Progenitor cell of endocrine pancreas (in vitro differentiated cells): ENCODE measurements at regions not wholly inside any gene's neighbourhood (a gene's known extent, or its start where the extent isn't known, plus 50 kb on each side); places are given as distances from the start of the nearest gene placed in this dataset.

ENCODE experiments used
- DNase-seq: peaks from one replicate; pipeline ENCODE4 v3.0.0; 2021; ENCODE audit warnings: low spot score; ENCODE audit not compliant: unreplicated experiment
- H3K27ac Mint-ChIP-seq: 2 replicates; pipeline ENCODE4 v1.8.0; 2021; ENCODE audit warnings: mild to moderate bottlenecking, moderate library complexity, mixed read lengths
- H3K27me3 Mint-ChIP-seq: 2 replicates; pipeline ENCODE4 v1.8.0; 2021; ENCODE audit warnings: mixed read lengths
- H3K36me3 Mint-ChIP-seq: 2 replicates; pipeline ENCODE4 v1.8.0; 2022; ENCODE audit warnings: mixed read lengths; ENCODE audit not compliant: insufficient read depth
- H3K4me1 Mint-ChIP-seq: 2 replicates; pipeline ENCODE4 v1.8.0; 2021; ENCODE audit warnings: low read depth, mixed read lengths
- H3K4me3 Mint-ChIP-seq: 2 replicates; pipeline ENCODE4 v1.8.0; 2021; ENCODE audit warnings: low read depth, mild to moderate bottlenecking, moderate library complexity, mixed read lengths
- H3K9me3 Mint-ChIP-seq: 2 replicates; pipeline ENCODE4 v1.8.0; 2021; ENCODE audit warnings: low read depth, mixed read lengths
- TF ChIP-seq, protein P1 (sequence below): fragments of 200-600 bp; sonication (generic); IDR thresholded peaks from one replicate; pipeline ENCODE4 v1.5.0; 2021; ENCODE audit warnings: antibody characterized with exemption, mild to moderate bottlenecking; ENCODE audit not compliant: unreplicated experiment

DNA sequence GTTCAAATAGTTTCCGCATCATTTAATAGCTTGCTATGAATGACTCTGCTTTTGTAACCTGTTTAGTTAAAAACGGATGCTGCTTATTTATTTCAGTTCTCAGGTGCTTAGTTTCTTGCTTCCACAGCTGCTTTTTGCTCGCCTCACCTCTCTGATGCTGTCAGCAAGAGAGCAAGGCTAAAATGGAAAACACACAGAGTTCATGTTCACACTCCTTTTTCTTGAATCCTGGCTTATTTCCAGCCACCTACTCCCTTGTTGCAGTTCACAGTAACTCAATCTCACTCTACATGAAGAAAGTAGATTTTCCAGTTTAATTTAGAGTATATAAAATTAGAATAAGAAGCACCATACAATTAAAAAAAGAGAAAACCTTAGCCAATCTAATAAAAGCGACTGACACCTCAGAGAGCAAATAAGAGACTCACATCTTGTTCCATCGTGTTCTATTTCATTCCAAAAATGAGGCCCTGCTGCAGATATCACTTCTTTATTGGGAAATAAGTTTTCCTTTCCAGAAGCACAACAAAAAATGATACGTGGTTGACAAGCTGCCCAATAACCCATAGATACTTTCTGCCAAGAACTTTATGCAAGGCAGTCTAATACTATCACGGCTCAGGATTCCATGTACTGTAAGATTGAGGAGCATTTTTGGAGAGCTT is 326.1 kb upstream of the SLITRK1 start:
- Mint-ChIP-seq H3K27ac (no peak overlapping the region), H3K27me3 (no peaks in the 10 kb centered on the region), H3K4me3 (no peak overlapping the region), H3K36me3 (no peaks in the 10 kb centered on the region), H3K9me3 (no peaks in the 10 kb centered on the region), H3K4me1 (no peaks in the 10 kb centered on the region)
- TF ChIP-seq, protein P1, sequence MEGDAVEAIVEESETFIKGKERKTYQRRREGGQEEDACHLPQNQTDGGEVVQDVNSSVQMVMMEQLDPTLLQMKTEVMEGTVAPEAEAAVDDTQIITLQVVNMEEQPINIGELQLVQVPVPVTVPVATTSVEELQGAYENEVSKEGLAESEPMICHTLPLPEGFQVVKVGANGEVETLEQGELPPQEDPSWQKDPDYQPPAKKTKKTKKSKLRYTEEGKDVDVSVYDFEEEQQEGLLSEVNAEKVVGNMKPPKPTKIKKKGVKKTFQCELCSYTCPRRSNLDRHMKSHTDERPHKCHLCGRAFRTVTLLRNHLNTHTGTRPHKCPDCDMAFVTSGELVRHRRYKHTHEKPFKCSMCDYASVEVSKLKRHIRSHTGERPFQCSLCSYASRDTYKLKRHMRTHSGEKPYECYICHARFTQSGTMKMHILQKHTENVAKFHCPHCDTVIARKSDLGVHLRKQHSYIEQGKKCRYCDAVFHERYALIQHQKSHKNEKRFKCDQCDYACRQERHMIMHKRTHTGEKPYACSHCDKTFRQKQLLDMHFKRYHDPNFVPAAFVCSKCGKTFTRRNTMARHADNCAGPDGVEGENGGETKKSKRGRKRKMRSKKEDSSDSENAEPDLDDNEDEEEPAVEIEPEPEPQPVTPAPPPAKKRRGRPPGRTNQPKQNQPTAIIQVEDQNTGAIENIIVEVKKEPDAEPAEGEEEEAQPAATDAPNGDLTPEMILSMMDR = no peak
- no peak for DNase-seq

DNA sequence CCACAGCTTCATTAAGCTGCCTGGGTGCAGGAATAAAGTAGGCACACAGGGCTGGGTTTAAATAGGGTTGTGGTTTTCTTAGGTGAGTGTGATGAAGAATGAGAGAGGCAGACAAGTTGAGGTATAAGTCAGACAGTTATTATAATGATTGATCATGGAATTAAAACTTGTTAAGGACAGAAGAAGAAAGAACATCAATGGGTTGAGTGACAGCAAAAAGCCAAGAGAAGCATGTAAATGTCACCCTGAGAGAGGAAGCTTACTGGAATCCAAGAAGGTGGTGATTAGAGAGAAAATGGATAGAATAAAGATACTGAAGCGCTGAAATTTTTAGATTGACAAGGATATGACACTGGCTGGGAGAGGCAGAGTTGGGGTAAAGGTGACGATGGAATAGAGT is 325.2 kb upstream of the SLITRK1 start:
- no peaks in the 10 kb centered on the region for H3K36me3 Mint-ChIP-seq
- no peaks in the 10 kb centered on the region for H3K27me3 Mint-ChIP-seq
- TF ChIP-seq, protein P1 = no peak
- H3K4me3 Mint-ChIP-seq = no peak overlapping the region
- no peaks in the 10 kb centered on the region for H3K4me1 Mint-ChIP-seq
- H3K9me3 Mint-ChIP-seq = no peaks in the 10 kb centered on the region
- no peak for DNase-seq
- H3K27ac Mint-ChIP-seq = no peak overlapping the region

DNA sequence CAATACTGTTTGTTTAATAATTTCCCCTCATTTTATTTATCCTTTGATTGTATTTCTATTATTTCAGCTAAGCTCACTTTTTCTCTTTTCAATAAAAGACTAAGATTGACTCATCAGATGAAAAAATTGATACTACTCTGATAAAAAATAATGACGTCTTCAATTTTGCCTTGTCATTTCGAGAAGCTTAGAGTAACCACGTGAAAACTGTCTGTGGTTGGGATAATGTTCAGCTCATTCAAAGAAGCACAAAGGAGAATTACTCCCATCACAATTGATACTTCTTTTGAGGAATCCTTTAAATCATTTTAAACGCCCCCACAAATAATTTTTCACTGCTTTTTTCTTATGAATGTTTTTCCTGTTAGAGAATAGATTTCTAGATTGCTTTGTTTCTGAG is 318.7 kb upstream of the SLITRK1 start:
- H3K9me3 Mint-ChIP-seq = no peaks in the 10 kb centered on the region

DNA sequence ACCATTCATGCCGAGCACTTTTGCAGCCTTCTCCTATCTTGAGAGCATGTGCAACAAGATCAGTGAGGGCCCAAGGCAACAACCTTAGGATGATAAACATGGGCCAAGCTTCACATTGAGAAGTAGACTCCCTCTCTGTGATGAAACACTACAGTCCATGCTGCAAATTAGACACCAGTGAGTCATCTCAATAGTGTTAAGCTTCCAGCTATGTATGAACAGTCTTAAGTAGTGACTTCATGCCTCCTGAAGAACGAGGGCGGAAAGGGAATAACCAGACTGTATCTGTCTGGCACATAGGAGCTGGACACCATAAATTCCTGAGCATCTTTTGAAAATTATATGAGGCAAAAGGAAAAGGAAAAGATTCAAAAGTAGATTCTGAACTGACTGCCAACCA is 309.9 kb upstream of the SLITRK1 start:
- no peak for DNase-seq
- H3K27me3 Mint-ChIP-seq = no peaks in the 10 kb centered on the region
- no peaks in the 10 kb centered on the region for H3K36me3 Mint-ChIP-seq
- H3K4me1 Mint-ChIP-seq = no peaks in the 10 kb centered on the region
- H3K4me3 Mint-ChIP-seq = no peak overlapping the region
- TF ChIP-seq, protein P1 = no peak
- H3K27ac Mint-ChIP-seq = no peak overlapping the region
- H3K9me3 Mint-ChIP-seq = no peaks in the 10 kb centered on the region

More for the DNA sequence above, 318.7 kb upstream of the SLITRK1 start:
- no peak overlapping the region for H3K4me3 Mint-ChIP-seq
- no peak overlapping the region for H3K27ac Mint-ChIP-seq
- H3K27me3 Mint-ChIP-seq = no peaks in the 10 kb centered on the region
- H3K4me1 Mint-ChIP-seq = no peaks in the 10 kb centered on the region
- H3K36me3 Mint-ChIP-seq = no peaks in the 10 kb centered on the region
- TF ChIP-seq, protein P1 = no peak
- DNase-seq = no peak

DNA sequence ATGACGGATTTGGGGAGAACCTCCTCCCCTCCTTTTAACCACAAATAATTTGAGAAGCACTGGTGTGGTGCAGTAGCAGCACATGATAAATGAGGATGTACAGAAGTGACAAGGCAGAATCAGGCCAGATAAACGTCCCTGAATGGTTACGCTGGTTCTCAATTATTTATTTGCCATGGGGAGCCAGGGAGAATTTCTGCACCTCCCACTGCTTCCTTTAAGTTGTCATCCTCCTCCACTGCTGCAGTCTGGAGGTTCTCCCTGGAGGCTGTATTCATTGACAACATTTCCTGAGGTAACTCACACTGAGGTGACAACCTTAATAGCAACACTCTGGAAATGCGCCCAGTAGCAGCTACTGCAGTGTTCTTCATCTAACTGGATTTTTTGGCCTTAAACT is 308.9 kb upstream of the SLITRK1 start:
- Mint-ChIP-seq H3K9me3 (no peaks in the 10 kb centered on the region), H3K4me1 (no peaks in the 10 kb centered on the region), H3K27me3 (no peaks in the 10 kb centered on the region), H3K27ac (no peak overlapping the region), H3K36me3 (no peaks in the 10 kb centered on the region), H3K4me3 (no peak overlapping the region)
- DNase-seq = no peak
- TF ChIP-seq, protein P1 = no peak
